HG03575 (cell line): ENCODE measurements at regions not wholly inside any gene's neighbourhood (a gene's known extent, or its start where the extent isn't known, plus 50 kb on each side); places are given as distances from the start of the nearest gene placed in this dataset.
"Not testable (repeated sequence)": the region's sequence is repeated elsewhere in the genome, so short reads cannot be mapped to it uniquely, and the experiment has no call there.

Experiments used
- ATAC-seq: cut with Tn5 transposase; IDR thresholded peaks from one replicate; pipeline ENCODE4 v1.9.1; 2021; ENCODE audit not compliant: unreplicated experiment, insufficient number of reproducible peaks, low FRiP score; ENCODE audit errors: extremely low read depth

DNA sequence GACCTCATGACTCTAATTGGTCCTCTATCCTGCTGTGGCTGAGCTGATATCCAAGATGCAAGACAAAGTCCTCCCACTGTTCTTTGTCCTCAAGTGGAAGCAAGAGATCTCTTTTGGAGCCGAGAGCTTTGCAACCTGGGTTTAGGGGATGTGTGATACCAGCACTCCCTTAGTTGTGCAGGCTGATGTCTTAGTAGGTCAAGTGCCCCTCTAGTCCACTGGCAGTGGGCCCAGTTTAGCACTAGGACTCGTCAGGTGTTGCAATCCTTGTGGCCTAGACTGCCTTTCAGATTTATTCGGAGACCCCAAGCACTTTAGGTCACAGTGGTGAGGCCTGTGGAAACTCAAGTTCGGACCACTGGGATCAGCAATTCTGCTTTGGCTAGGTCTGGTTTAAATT, 64.0 kb downstream of the GPRASP3 start:
- no peak for ATAC-seq

DNA sequence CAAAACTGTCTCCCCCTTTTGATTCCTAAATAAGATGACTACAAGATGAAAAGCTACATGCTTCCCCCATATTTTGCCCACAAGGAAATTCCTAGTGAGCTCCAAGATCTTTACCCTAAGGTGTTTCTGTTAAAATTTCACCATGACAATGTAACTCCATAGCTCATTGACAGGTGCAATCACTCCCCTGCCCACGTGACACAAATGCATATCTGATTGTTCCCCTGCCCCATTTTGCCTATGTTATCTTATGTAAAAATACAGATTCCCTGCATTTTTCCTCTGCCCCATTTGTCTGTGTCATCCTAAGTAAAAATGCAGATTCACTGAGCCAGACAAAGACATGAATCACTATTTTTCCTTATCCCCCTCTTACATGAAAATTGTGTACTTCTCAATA, 66.7 kb downstream of the GPRASP3 start:
- ATAC-seq = no peak

- ATAC-seq = no peak
Observed at GRCh38 chrX:102808336-102808735, 87.8 kb downstream of the GPRASP3 start.

- ATAC-seq = not testable (repeated sequence)
Observed at GRCh38 chrX:102818269-102818668, 97.7 kb downstream of the GPRASP3 start.

- no peak for ATAC-seq
Observed at GRCh38 chrX:102832661-102833060, 104.4 kb upstream of the RAB40AL start.

GRCh38 chrX:102833136-102833535, 103.9 kb upstream of the RAB40AL start:
- no peak for ATAC-seq

- ATAC-seq = no peak
Observed at GRCh38 chrX:102835504-102836146, 101.4 kb upstream of the RAB40AL start.

- ATAC-seq = no peak
Observed at GRCh38 chrX:102837847-102838246, 99.2 kb upstream of the RAB40AL start.

GRCh38 chrX:102840871-102841705, 96.0 kb upstream of the RAB40AL start:
- no peak for ATAC-seq

GRCh38 chrX:102841706-102842003, 95.4 kb upstream of the RAB40AL start:
- no peak for ATAC-seq

DNA sequence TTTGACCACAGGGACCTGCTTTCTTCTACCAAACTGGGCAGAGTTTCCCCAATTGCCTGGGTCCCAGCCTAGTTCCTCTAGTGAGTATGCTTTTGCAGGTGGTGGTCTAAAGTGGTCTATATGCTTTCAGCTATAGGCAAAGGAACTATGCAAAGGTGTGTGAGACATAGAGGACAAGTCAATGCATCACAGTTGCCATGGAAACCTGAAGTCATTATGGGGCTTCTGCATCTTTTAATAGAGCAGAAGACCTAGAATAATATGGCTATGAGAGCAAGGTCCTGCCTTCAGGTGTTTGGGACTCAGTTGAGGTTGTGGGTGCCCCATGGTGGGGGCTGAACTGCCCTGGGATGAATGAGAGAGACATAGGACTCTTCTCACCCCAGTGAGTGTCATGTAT, 92.1 kb upstream of the RAB40AL start:
- ATAC-seq = no peak

DNA sequence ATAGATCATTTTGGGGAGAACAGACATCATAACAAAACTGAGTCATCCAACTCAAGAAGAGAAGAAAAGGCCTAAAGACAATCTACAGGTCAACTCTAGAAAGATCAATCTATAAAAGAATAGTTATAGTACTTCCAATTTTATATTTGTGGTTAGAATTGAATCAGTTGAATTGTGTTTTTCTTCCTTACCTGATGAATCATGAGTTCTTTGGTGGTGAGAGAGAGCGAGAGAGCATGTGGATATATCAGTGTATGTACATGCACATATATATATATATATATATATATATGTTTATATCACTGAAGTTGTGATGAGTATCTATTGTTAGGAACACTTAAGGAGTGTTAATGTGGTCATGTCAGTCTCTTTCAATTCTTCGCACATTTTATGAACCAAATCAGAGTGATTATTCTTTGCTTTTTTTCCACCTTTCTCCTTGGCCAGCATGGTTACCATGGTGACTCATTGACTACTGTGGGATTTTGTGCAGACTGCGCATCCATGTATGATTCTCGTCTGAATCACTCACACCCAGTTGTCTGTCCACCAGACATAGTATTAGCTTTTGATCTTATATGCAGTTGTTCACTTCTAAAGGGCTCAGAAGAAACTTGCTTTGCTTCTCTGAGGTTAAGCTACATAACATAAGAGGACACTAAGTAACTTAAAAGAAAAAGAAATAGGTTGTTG, 90.4 kb upstream of the RAB40AL start:
- ATAC-seq = no peak

- ATAC-seq = no peak
Observed at GRCh38 chrX:102847362-102847761, 89.7 kb upstream of the RAB40AL start.

DNA sequence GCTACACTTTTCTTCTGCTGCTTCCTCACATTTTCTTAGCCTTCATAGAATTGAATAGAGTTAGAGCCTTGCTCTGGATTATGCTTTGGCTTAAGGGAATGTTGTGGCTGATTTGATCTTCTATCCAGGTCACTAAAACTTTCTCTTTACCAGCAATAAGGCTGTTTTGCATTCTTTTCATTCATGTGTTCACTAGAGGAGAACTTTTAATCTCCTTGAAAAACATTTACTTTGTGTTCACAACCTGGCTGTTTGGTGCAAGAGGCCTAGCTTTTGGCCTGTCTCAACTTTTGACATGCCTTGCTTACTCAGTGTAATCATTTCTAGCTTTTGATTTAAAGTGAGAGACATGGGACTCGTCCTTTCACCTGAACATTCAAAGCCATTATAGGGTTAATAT, 87.7 kb upstream of the RAB40AL start:
- ATAC-seq = no peak

DNA sequence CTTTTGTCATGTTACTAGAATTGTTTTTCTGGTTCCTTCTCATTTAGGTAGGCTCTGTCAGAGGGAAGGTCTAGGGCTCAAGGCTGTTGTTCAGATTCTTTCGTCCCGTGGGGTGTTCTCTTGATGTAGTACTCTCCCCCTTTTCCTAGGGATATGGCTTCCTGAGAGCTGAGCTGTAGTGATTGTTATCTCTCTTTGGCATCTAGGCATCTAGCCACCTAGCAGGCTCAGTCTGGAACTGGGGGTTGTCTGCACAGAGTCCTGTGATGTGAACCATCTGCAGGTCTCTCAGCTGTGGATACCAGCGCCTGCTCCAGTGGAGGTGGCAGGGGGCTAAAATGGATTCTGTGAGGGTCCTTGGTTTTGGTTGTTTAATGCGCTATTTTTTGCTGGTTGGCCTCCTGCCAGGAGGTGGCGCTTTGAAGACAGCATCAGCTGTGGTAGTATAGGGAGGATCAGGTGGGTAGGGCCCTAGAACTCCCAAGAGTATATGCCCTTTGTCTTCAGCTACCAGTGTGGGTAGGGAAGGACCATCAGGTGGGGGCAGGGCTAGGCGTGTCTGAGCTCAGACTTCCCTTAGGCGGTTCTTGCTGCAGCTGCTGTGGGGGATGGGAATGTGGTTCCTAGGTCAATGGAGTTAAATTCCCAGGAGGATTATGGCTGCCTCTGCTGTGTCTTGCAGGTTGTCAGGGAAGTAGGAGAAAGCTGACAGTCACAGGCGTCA, 78.1 kb upstream of the RAB40AL start:
- not testable (repeated sequence) for ATAC-seq

DNA sequence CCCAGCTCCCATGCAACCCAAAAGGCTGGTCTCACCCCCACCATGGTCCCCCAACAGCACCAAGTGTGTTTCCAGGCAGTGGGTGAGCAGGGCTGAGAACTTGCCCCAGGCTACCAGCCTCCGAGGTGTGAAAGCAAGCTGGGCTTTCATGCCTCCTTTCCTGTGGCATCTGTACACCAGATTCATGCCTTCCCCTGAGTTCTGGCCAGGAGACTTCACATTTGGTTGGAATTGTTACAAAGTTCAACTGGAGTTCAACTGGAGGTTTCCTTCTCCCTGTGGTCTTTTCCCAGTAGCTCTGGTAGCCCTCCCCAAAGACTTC, 77.6 kb upstream of the RAB40AL start:
- ATAC-seq = no peak

- no peak for ATAC-seq
Observed at GRCh38 chrX:102860235-102860634, 76.8 kb upstream of the RAB40AL start.

GRCh38 chrX:102863735-102864134, 73.3 kb upstream of the RAB40AL start:
- ATAC-seq = peak; percentile 90

- ATAC-seq = no peak
Observed at GRCh38 chrX:102866981-102867656, 70.0 kb upstream of the RAB40AL start.
